ENCODE measurements at regions not wholly inside any gene's neighbourhood (a gene's known extent, or its start where the extent isn't known, plus 50 kb on each side); places are given as distances from the start of the nearest gene placed in this dataset.

DNA sequence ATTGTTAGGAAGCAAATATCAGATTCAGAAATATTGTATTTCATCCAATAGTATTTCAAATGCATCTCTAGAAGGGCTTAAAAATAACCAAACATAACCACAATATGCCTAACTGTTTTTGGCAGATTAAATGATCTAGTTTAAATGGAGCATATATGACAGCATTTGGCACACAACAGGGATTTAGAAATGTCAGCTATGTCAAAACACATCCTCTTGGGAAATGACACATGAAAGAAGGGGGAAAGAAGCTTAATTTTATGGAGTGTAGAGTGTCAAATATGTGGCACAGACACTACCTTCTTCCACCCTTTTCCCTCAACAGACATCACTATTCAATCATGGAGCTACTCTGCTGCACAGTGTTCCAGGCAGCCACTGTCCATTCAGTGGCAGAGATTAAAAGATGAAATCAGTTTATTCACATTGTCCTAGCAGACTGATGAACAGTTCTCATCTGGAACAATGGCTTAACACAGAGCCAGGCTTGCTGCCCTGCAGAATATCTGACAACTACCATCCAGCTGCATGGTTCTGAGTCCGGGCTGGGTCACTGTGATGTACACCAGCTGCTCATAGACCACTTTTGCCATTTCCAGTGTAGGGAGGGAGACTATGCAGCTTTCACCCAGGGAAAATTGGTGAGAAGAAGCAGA lies 349.8 kb downstream of the DHX35 start:
- H3K4me3 ChIP-seq (ENCODE audit: low read depth, low read length), result no peak overlapping the region
- TF ChIP-seq, protein P1, sequence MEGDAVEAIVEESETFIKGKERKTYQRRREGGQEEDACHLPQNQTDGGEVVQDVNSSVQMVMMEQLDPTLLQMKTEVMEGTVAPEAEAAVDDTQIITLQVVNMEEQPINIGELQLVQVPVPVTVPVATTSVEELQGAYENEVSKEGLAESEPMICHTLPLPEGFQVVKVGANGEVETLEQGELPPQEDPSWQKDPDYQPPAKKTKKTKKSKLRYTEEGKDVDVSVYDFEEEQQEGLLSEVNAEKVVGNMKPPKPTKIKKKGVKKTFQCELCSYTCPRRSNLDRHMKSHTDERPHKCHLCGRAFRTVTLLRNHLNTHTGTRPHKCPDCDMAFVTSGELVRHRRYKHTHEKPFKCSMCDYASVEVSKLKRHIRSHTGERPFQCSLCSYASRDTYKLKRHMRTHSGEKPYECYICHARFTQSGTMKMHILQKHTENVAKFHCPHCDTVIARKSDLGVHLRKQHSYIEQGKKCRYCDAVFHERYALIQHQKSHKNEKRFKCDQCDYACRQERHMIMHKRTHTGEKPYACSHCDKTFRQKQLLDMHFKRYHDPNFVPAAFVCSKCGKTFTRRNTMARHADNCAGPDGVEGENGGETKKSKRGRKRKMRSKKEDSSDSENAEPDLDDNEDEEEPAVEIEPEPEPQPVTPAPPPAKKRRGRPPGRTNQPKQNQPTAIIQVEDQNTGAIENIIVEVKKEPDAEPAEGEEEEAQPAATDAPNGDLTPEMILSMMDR (conservative IDR thresholded peaks at IDR 0.05; ENCODE audit: low read depth, low read length), result no peak
- no peak for DNase-seq (ENCODE audit: low read depth)

DNA sequence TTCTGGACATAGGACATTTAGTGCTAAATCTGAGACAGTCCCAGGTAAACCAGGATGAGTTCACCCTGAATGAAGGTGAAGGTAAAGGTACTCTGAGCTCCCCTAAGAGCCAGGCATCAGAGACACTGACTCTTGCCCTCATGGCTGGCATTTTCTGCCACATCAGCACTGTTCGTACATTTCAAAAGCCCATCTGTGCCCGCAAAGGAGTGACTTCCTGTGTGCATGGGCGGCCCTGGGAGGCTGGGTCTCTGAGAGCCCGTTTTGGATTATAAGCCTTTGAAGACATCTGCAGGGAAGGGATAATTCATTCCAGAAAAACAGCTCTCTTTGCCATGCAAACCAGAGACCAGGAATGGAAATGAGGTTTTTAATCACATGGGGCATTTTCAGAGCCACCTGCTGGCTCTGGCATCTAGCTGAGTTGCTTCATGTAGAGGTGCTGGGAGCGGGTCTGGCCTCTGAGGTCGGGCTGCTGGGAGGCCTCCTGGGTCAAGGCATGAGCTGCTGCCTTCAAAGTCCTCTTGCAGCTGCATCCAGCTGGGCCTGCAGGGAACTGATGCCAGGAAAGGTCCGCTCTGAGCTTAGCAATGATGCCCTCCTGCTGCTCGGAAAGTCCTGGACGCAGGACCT lies 348.3 kb downstream of the DHX35 start:
- H3K4me3 ChIP-seq (ENCODE audit: low read depth, low read length), result no peak overlapping the region
- TF ChIP-seq, protein P1 (conservative IDR thresholded peaks at IDR 0.05; ENCODE audit: low read depth, low read length), result no peak
- DNase-seq (ENCODE audit: low read depth), result no peak

DNA sequence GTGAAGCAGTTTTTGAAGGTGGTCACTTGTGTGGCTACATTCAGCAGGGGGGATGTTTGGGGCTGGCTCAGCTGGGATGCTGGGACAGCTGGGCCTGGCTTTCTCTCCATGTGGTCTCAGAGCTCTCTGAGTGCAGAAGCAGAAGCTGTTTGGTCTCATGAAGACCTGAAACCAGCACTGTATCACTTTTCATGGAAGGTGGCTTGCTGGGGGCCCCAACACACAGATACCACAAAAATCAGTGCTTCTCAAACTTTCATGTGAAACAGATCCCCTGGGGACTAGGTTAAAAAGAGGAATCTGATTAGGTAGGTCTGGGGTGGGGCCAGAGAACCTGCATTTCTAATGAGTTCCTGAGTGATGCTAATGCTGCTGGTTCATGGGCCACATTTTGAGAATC lies 347.3 kb downstream of the DHX35 start:
- H3K4me3 ChIP-seq (ENCODE audit: low read depth, low read length), result no peak overlapping the region
- DNase-seq (ENCODE audit: low read depth), result no peak
- TF ChIP-seq, protein P1 (conservative IDR thresholded peaks at IDR 0.05; ENCODE audit: low read depth, low read length), result no peak

DNA sequence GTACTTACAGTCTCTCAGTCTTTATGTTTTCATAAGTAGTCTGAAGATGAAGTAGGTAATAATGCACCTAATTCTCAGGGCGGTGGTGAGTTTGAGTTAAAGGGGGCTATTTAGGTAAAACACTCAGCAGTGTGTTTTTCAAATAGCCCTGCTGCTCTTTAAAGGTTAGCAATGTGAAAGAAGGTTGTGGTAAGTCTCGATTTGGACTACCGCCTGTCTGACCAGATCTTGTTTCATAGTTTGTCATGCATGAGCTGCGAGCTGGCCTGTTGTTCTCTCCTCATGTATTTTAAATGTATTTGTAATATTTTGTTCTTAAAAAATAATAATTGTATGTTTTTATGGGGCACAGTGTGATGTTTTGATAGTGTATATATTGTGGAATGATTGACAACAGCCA lies 340.2 kb downstream of the DHX35 start:
- TF ChIP-seq, protein P1 (conservative IDR thresholded peaks at IDR 0.05; ENCODE audit: low read depth, low read length), result no peak
- no peak overlapping the region for H3K4me3 ChIP-seq (ENCODE audit: low read depth, low read length)
- no peak for DNase-seq (ENCODE audit: low read depth)

DNA sequence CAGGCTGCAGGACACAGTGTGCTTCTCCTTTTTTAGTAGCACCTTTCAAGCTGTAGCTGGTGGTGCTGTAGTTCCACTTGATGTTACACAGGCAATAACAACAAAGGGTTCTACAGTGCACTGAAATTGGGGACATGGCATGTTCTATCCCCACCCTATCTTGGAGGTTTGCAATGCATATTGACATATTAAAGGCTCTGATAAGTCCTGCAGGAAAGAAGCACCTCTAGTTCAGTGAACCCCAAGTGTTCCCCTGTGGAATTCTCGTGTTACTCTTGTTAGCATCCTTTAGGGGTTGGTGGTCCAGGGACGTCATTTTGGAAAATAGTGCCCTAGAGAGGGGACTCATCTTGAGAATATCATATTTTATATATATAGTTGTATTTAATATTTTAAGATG lies 337.6 kb downstream of the DHX35 start:
- no peak for DNase-seq (ENCODE audit: low read depth)
- no peak overlapping the region for H3K4me3 ChIP-seq (ENCODE audit: low read depth, low read length)
- TF ChIP-seq, protein P1 (conservative IDR thresholded peaks at IDR 0.05; ENCODE audit: low read depth, low read length), result no peak

DNA sequence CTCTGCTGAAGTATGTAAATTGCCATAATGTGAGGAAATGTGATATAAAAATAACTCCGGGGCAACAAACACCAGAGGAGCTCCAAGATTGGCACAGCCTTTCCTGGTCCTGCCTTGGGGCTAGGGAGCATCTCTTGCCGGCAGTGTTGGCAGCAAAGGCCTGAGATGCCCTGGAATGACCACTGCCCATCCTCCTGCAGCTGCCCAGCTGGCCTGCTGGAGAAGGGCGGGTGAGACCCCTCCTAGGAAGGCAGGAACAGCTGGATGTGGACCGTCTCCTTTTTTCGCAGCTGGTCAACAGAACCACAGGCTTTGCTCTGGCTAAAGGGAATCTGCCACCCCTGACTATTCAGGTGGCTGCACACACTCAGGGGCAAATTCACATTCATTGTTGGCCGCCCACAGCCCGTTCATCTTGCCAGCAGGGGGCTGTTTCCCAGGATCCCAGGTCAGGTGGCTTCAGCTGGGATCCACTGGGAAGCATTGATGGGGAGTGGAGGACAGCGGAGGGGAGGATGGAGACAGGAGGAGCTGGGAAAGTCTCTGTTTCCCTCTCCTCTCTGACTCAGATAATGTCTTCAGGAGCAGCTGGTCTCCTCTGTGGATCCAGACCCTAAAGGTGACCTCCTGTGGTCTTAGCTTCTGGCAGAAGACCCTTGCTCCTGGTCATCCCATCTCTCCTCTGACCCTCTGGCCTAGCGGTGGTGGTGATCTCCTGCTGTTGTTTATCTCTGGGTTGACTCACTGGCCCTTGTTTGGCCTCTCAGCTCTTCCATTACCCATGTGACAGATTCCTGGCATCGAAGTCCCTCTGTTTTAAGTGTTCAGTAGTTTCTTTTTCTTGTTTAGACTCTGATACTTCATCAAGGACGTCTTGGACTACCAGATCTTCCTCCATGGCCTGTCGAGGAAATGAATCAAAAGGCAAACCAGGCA lies 336.7 kb downstream of the DHX35 start:
- TF ChIP-seq, protein P1 (conservative IDR thresholded peaks at IDR 0.05; ENCODE audit: low read depth, low read length), result no peak
- no peak overlapping the region for H3K4me3 ChIP-seq (ENCODE audit: low read depth, low read length)
- DNase-seq (ENCODE audit: low read depth), result no peak

Measured in epithelial cell of proximal tubule (primary cell).